ENCODE measurements at regions not wholly inside any gene's neighbourhood (a gene's known extent, or its start where the extent isn't known, plus 50 kb on each side); places are given as distances from the start of the nearest gene placed in this dataset.

DNA sequence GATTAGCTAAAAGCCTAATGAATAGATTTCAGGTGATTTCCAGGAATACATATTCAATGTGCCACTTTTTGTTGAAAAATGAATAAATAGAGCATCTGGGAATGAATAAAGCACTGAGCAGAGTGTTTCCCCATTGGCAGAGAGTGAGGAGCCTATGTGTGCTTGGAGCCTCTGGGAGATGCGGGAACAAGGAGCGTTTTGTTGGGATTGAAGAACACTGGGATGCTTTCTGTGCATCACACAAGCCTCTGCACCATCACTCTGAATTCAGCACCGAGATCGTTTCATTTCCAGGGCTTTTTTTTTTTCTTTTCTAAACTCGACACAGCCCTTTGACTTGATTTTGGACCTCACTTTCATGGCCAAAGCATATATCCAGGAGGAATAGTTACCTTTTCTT lies 111.4 kb downstream of the BAMBI start:
- 88% methylated on average over 5 of the region's 5 CpGs for WGBS
- no peak for DNase-seq (ENCODE audit: extremely low spot score)
- Histone ChIP-seq H3K4me1 (no peaks in the 10 kb centered on the region), H3K9me3 (no peaks in the 10 kb centered on the region), H3K4me3 (no peak overlapping the region), H3K27me3 (no peaks in the 10 kb centered on the region), H3K36me3 (no peaks in the 10 kb centered on the region), H3K27ac (replicated peaks in 1 of 4) (no peak overlapping the region)
- TF ChIP-seq POLR2AphosphoS5 (IDR thresholded peaks at IDR 0.05) = no peak
- no peak for TF ChIP-seq POLR2A (IDR thresholded peaks at IDR 0.05; ENCODE audit: low read depth)
- TF ChIP-seq EP300 (IDR thresholded peaks at IDR 0.05) = no peak
- intact Hi-C loops (cut with DNase I) = no loop called here

- intact Hi-C loops (cut with DNase I) = no loop called here
- TF ChIP-seq EP300 (IDR thresholded peaks at IDR 0.05) (no peak), CTCF (IDR thresholded peaks at IDR 0.05) (no peak), POLR2AphosphoS5 (IDR thresholded peaks at IDR 0.05) (no peak), POLR2A (IDR thresholded peaks at IDR 0.05; ENCODE audit: low read depth) (no peak)
- WGBS = 84% methylated on average over 8 of the region's 8 CpGs
Measured at GRCh38 chr10:28790146-28790545, 112.8 kb downstream of the BAMBI start.

GRCh38 chr10:28793482-28793881 lies 116.2 kb downstream of the BAMBI start:
- intact Hi-C loops (cut with DNase I) = no loop called here
- Histone ChIP-seq H3K4me3 (no peak overlapping the region), H3K27ac (replicated peaks in 1 of 4) (no peak overlapping the region), H3K4me1 (peaks cover 0 to 2% (median 0%) of the 10 kb centered on the region in 4 donors), H3K9me3 (no peaks in the 10 kb centered on the region), H3K36me3 (no peaks in the 10 kb centered on the region), H3K27me3 (no peaks in the 10 kb centered on the region)
- no peak for DNase-seq (ENCODE audit: extremely low spot score)
- TF ChIP-seq POLR2AphosphoS5 (IDR thresholded peaks at IDR 0.05) (no peak), EP300 (IDR thresholded peaks at IDR 0.05) (no peak), POLR2A (IDR thresholded peaks at IDR 0.05; ENCODE audit: low read depth) (no peak), CTCF (IDR thresholded peaks at IDR 0.05) (no peak)
- 85% methylated on average over 3 of the region's 3 CpGs for WGBS

More at GRCh38 chr10:28790146-28790545, 112.8 kb downstream of the BAMBI start:
- H3K9me3 ChIP-seq = no peaks in the 10 kb centered on the region
- H3K27me3 ChIP-seq = no peaks in the 10 kb centered on the region
- H3K4me3 ChIP-seq = no peak overlapping the region
- H3K4me1 ChIP-seq = no peaks in the 10 kb centered on the region
- no peak overlapping the region for H3K27ac ChIP-seq (replicated peaks in 1 of 4)
- no peaks in the 10 kb centered on the region for H3K36me3 ChIP-seq
- no peak for DNase-seq (ENCODE audit: extremely low spot score)

GRCh38 chr10:28794986-28795385 lies 117.7 kb downstream of the BAMBI start:
- intact Hi-C loops (cut with DNase I) = no loop called here
- Histone ChIP-seq H3K36me3 (no peaks in the 10 kb centered on the region), H3K4me3 (no peak overlapping the region), H3K27ac (replicated peaks in 1 of 4) (no peak overlapping the region), H3K4me1 (peaks cover 0 to 2% (median 0%) of the 10 kb centered on the region in 4 donors), H3K9me3 (no peaks in the 10 kb centered on the region), H3K27me3 (no peaks in the 10 kb centered on the region)
- TF ChIP-seq POLR2A (IDR thresholded peaks at IDR 0.05; ENCODE audit: low read depth) (no peak), CTCF (IDR thresholded peaks at IDR 0.05) (no peak), POLR2AphosphoS5 (IDR thresholded peaks at IDR 0.05) (no peak), EP300 (IDR thresholded peaks at IDR 0.05) (no peak)
- WGBS = 94% methylated on average over 3 of the region's 3 CpGs
- DNase-seq (ENCODE audit: extremely low spot score) = no peak

- WGBS = 90% methylated on average over 23 of the region's 23 CpGs
- H3K27ac ChIP-seq (replicated peaks in 1 of 4) = no peak overlapping the region
- DNase-seq (ENCODE audit: extremely low spot score) = no peak
- H3K27me3 ChIP-seq = no peaks in the 10 kb centered on the region
- H3K4me3 ChIP-seq = no peak overlapping the region
- no peaks in the 10 kb centered on the region for H3K9me3 ChIP-seq
- peaks cover 0 to 2% (median 0%) of the 10 kb centered on the region in 4 donors for H3K4me1 ChIP-seq
- intact Hi-C loops (cut with DNase I) = no loop called here
- no peaks in the 10 kb centered on the region for H3K36me3 ChIP-seq
- TF ChIP-seq CTCF (IDR thresholded peaks at IDR 0.05) (no peak), EP300 (IDR thresholded peaks at IDR 0.05) (no peak), POLR2A (IDR thresholded peaks at IDR 0.05; ENCODE audit: low read depth) (no peak), POLR2AphosphoS5 (IDR thresholded peaks at IDR 0.05) (no peak)
Measured at GRCh38 chr10:28796606-28797512, 119.5 kb downstream of the BAMBI start.
